Mesothelial cell of epicardium (in vitro differentiated cells): ENCODE measurements at regions not wholly inside any gene's neighbourhood (a gene's known extent, or its start where the extent isn't known, plus 50 kb on each side); places are given as distances from the start of the nearest gene placed in this dataset.

Source experiments
- DNase-seq, 2 experiments: peaks; one replicate each; pipeline ENCODE4 v3.0.0; 2021; ENCODE audit warnings: low spot score in 2 of 2; ENCODE audit not compliant: unreplicated experiment in 2 of 2
- H3K27ac Mint-ChIP-seq: 2 replicates; pipeline ENCODE4 v1.8.0; 2021; ENCODE audit warnings: mixed read lengths
- H3K27me3 Mint-ChIP-seq: 2 replicates; pipeline ENCODE4 v1.8.0; 2021; ENCODE audit warnings: low read depth, mixed read lengths
- H3K36me3 Mint-ChIP-seq: 2 replicates; pipeline ENCODE4 v1.8.0; 2021; ENCODE audit warnings: mixed read lengths
- H3K4me1 Mint-ChIP-seq: 2 replicates; pipeline ENCODE4 v1.8.0; 2021; ENCODE audit warnings: mixed read lengths
- H3K4me3 Mint-ChIP-seq: 2 replicates; pipeline ENCODE4 v1.8.0; 2021; ENCODE audit warnings: mild to moderate bottlenecking, moderate library complexity, mixed read lengths
- H3K9me3 Mint-ChIP-seq: 2 replicates; pipeline ENCODE4 v1.8.0; 2021; ENCODE audit warnings: mixed read lengths
- CTCF ChIP-seq: fragments of 200-600 bp; sonication (generic); IDR thresholded peaks from one replicate; pipeline ENCODE4 v1.5.0; 2021; ENCODE audit warnings: antibody characterized with exemption; ENCODE audit not compliant: unreplicated experiment

- DNase-seq = no peak
- Mint-ChIP-seq H3K9me3 (peaks cover 21% of the 10 kb centered on the region), H3K4me1 (no peaks in the 10 kb centered on the region), H3K4me3 (no peak overlapping the region), H3K36me3 (no peaks in the 10 kb centered on the region), H3K27ac (no peak overlapping the region), H3K27me3 (no peaks in the 10 kb centered on the region)
- no peak for TF ChIP-seq CTCF
Measured at GRCh38 chr5:7016999-7017747, 303.9 kb downstream of the TENT4A start.

GRCh38 chr5:7018198-7018597 is 305.0 kb downstream of the TENT4A start:
- Mint-ChIP-seq H3K27me3 (no peaks in the 10 kb centered on the region), H3K4me3 (no peak overlapping the region), H3K36me3 (no peaks in the 10 kb centered on the region), H3K9me3 (peaks cover 26% of the 10 kb centered on the region), H3K4me1 (no peaks in the 10 kb centered on the region), H3K27ac (no peak overlapping the region)
- no peak for DNase-seq
- TF ChIP-seq CTCF = no peak

- Mint-ChIP-seq H3K4me1 (no peaks in the 10 kb centered on the region), H3K4me3 (no peak overlapping the region), H3K9me3 (peaks cover 28% of the 10 kb centered on the region), H3K27ac (no peak overlapping the region), H3K36me3 (no peaks in the 10 kb centered on the region), H3K27me3 (no peaks in the 10 kb centered on the region)
- no peak for DNase-seq
- no peak for TF ChIP-seq CTCF
Measured at GRCh38 chr5:7018601-7019000, 305.4 kb downstream of the TENT4A start.

- Mint-ChIP-seq H3K9me3 (peaks cover 4% of the 10 kb centered on the region), H3K36me3 (no peaks in the 10 kb centered on the region), H3K27ac (no peak overlapping the region), H3K27me3 (peaks cover 49% of the 10 kb centered on the region), H3K4me3 (no peak overlapping the region), H3K4me1 (no peaks in the 10 kb centered on the region)
- no peak for TF ChIP-seq CTCF
- DNase-seq = no peak
Measured at GRCh38 chr5:7036192-7036835, 323.1 kb downstream of the TENT4A start.

- Mint-ChIP-seq H3K27me3 (peaks cover 49% of the 10 kb centered on the region), H3K27ac (no peak overlapping the region), H3K4me3 (no peak overlapping the region), H3K9me3 (peaks cover 8% of the 10 kb centered on the region), H3K4me1 (no peaks in the 10 kb centered on the region), H3K36me3 (no peaks in the 10 kb centered on the region)
- no peak for TF ChIP-seq CTCF
- no peak for DNase-seq
Measured at GRCh38 chr5:7039074-7039473, 325.8 kb downstream of the TENT4A start.
